ENCODE measurements at regions not wholly inside any gene's neighbourhood (a gene's known extent, or its start where the extent isn't known, plus 50 kb on each side); places are given as distances from the start of the nearest gene placed in this dataset.

- no peak overlapping the region for H3K4me3 ChIP-seq
- in situ Hi-C loops (cut with MboI; ENCODE audit: low pct_ligation_motif_present in 1 of 4, low pct_unique_long_range_greater_than_20kb in 1 of 4, low sequenced_read_pairs in 3 of 4) (no loop called here), intact Hi-C loops (cut with DNase I; ENCODE audit: low total_unique reads) (no loop called here)
- TF ChIP-seq, protein P1, sequence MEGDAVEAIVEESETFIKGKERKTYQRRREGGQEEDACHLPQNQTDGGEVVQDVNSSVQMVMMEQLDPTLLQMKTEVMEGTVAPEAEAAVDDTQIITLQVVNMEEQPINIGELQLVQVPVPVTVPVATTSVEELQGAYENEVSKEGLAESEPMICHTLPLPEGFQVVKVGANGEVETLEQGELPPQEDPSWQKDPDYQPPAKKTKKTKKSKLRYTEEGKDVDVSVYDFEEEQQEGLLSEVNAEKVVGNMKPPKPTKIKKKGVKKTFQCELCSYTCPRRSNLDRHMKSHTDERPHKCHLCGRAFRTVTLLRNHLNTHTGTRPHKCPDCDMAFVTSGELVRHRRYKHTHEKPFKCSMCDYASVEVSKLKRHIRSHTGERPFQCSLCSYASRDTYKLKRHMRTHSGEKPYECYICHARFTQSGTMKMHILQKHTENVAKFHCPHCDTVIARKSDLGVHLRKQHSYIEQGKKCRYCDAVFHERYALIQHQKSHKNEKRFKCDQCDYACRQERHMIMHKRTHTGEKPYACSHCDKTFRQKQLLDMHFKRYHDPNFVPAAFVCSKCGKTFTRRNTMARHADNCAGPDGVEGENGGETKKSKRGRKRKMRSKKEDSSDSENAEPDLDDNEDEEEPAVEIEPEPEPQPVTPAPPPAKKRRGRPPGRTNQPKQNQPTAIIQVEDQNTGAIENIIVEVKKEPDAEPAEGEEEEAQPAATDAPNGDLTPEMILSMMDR (IDR thresholded peaks at IDR 0.05) = no peak
- no peak for TF ChIP-seq POLR2A (IDR thresholded peaks at IDR 0.05)
- TF ChIP-seq EP300 (IDR thresholded peaks at IDR 0.05; ENCODE audit: low read depth) = no peak
- no peak for TF ChIP-seq POLR2AphosphoS5 (IDR thresholded peaks at IDR 0.05)
- H3K9me3 ChIP-seq = no peaks in the 10 kb centered on the region
- peak overlapping the region in 1 of 4 donors; percentile 19 for H3K27ac ChIP-seq
- no peaks in the 10 kb centered on the region for H3K36me3 ChIP-seq
- 81 to 82% methylated on average over 4 of the region's 4 CpGs for WGBS, 2 donors (ENCODE audit: low coverage in 1 of 2)
- H3K4me1 ChIP-seq = no peaks in the 10 kb centered on the region
- no peak for DNase-seq
- H3K27me3 ChIP-seq = no peaks in the 10 kb centered on the region
Observed at GRCh38 chr11:122046438-122046837, 69.6 kb downstream of the BLID start.

- H3K4me1 ChIP-seq = no peaks in the 10 kb centered on the region
- in situ Hi-C loops (cut with MboI; ENCODE audit: low pct_ligation_motif_present in 1 of 4, low pct_unique_long_range_greater_than_20kb in 1 of 4, low sequenced_read_pairs in 3 of 4) (no loop called here), intact Hi-C loops (cut with DNase I; ENCODE audit: low total_unique reads) (no loop called here)
- 30 to 45% methylated on average over 3 of the region's 3 CpGs for WGBS, 2 donors (ENCODE audit: low coverage in 1 of 2)
- H3K27ac ChIP-seq = no peak overlapping the region
- H3K4me3 ChIP-seq = no peak overlapping the region
- TF ChIP-seq, protein P1 (IDR thresholded peaks at IDR 0.05) = no peak
- TF ChIP-seq EP300 (IDR thresholded peaks at IDR 0.05; ENCODE audit: low read depth) (no peak), POLR2AphosphoS5 (IDR thresholded peaks at IDR 0.05) (no peak), POLR2A (IDR thresholded peaks at IDR 0.05) (no peak)
- no peaks in the 10 kb centered on the region for H3K9me3 ChIP-seq
- H3K27me3 ChIP-seq = no peaks in the 10 kb centered on the region
- no peak for DNase-seq
- H3K36me3 ChIP-seq = no peaks in the 10 kb centered on the region
Observed at GRCh38 chr11:122045181-122045586, 70.8 kb downstream of the BLID start.

DNA sequence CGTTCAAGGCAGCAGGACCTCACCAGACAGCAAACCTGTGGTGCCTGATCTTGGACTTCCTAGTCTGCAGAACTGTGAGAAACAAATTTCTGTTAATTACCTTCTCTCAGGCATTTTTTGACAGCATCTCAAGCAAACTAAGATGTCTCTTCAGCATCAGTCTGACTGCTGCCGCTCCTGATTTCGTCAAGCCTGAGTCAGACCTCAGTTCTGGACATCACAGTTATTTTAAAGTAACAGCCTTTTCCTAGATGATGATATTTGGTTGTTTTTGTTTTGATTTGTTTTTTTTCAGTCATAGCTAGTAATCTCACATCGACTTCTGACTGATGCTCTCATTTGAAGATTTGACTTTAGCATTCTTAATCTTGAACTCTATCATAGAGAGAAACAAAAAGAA lies 71.9 kb downstream of the BLID start:
- H3K36me3 ChIP-seq = no peaks in the 10 kb centered on the region
- TF ChIP-seq EP300 (IDR thresholded peaks at IDR 0.05; ENCODE audit: low read depth) = no peak
- no peak for TF ChIP-seq POLR2A (IDR thresholded peaks at IDR 0.05)
- no peak for TF ChIP-seq POLR2AphosphoS5 (IDR thresholded peaks at IDR 0.05)
- TF ChIP-seq, protein P1 (IDR thresholded peaks at IDR 0.05) = no peak
- 63 to 65% methylated on average over 4 of the region's 4 CpGs for WGBS, 2 donors (ENCODE audit: low coverage in 1 of 2)
- no peak overlapping the region for H3K4me3 ChIP-seq
- no peaks in the 10 kb centered on the region for H3K27me3 ChIP-seq
- DNase-seq = no peak
- no peaks in the 10 kb centered on the region for H3K4me1 ChIP-seq
- H3K27ac ChIP-seq = no peak overlapping the region
- H3K9me3 ChIP-seq = no peaks in the 10 kb centered on the region
- in situ Hi-C loops (cut with MboI; ENCODE audit: low pct_ligation_motif_present in 1 of 4, low pct_unique_long_range_greater_than_20kb in 1 of 4, low sequenced_read_pairs in 3 of 4) = no loop called here
- intact Hi-C loops (cut with DNase I; ENCODE audit: low total_unique reads) = no loop called here

DNA sequence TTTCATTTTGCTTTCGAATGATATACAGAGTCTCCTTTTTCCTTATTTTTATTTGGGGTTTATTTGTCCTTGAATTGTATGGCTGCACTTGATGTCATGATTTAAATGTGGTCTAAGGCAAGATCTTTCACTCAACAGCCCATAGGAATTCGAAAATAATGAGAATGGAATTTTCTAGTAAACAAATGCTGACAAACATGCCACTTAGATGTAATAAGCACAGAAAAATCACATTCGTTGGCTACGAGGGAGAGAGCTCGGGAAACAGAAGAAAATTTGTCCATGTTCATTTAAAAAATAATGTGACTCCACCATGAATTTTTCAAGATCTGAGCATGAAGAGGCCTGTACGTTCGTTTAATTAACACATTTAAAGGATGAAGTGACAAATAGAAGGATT lies 73.0 kb downstream of the BLID start:
- TF ChIP-seq POLR2A (IDR thresholded peaks at IDR 0.05) = no peak
- TF ChIP-seq, protein P1 (IDR thresholded peaks at IDR 0.05) = no peak
- no peak for TF ChIP-seq POLR2AphosphoS5 (IDR thresholded peaks at IDR 0.05)
- no peak for TF ChIP-seq EP300 (IDR thresholded peaks at IDR 0.05; ENCODE audit: low read depth)
- no peaks in the 10 kb centered on the region for H3K27me3 ChIP-seq
- H3K4me3 ChIP-seq = no peak overlapping the region
- no peak for DNase-seq
- no peak overlapping the region for H3K27ac ChIP-seq
- 29 to 46% methylated on average over 7 of the region's 7 CpGs for WGBS, 2 donors (ENCODE audit: low coverage in 1 of 2)
- H3K36me3 ChIP-seq = no peaks in the 10 kb centered on the region
- no peaks in the 10 kb centered on the region for H3K4me1 ChIP-seq
- no peaks in the 10 kb centered on the region for H3K9me3 ChIP-seq
- in situ Hi-C loops (cut with MboI; ENCODE audit: low pct_ligation_motif_present in 1 of 4, low pct_unique_long_range_greater_than_20kb in 1 of 4, low sequenced_read_pairs in 3 of 4) = no loop called here
- intact Hi-C loops (cut with DNase I; ENCODE audit: low total_unique reads) = no loop called here

All from transverse colon (tissue), 4 donors.